Mesothelial cell of epicardium (in vitro differentiated cells): ENCODE measurements at regions not wholly inside any gene's neighbourhood (a gene's known extent, or its start where the extent isn't known, plus 50 kb on each side); places are given as distances from the start of the nearest gene placed in this dataset.
A peak's percentile ranks its signal among the peaks of the same experiment; 100 is the strongest.

ENCODE experiments used
- DNase-seq, 2 experiments: peaks; one replicate each; pipeline ENCODE4 v3.0.0; 2021; ENCODE audit warnings: low spot score in 2 of 2; ENCODE audit not compliant: unreplicated experiment in 2 of 2
- H3K27ac Mint-ChIP-seq: 2 replicates; pipeline ENCODE4 v1.8.0; 2021; ENCODE audit warnings: mixed read lengths
- H3K27me3 Mint-ChIP-seq: 2 replicates; pipeline ENCODE4 v1.8.0; 2021; ENCODE audit warnings: low read depth, mixed read lengths
- H3K36me3 Mint-ChIP-seq: 2 replicates; pipeline ENCODE4 v1.8.0; 2021; ENCODE audit warnings: mixed read lengths
- H3K4me1 Mint-ChIP-seq: 2 replicates; pipeline ENCODE4 v1.8.0; 2021; ENCODE audit warnings: mixed read lengths
- H3K4me3 Mint-ChIP-seq: 2 replicates; pipeline ENCODE4 v1.8.0; 2021; ENCODE audit warnings: mild to moderate bottlenecking, moderate library complexity, mixed read lengths
- H3K9me3 Mint-ChIP-seq: 2 replicates; pipeline ENCODE4 v1.8.0; 2021; ENCODE audit warnings: mixed read lengths
- TF ChIP-seq, protein P1 (sequence below): fragments of 200-600 bp; sonication (generic); IDR thresholded peaks from one replicate; pipeline ENCODE4 v1.5.0; 2021; ENCODE audit warnings: antibody characterized with exemption; ENCODE audit not compliant: unreplicated experiment

DNA sequence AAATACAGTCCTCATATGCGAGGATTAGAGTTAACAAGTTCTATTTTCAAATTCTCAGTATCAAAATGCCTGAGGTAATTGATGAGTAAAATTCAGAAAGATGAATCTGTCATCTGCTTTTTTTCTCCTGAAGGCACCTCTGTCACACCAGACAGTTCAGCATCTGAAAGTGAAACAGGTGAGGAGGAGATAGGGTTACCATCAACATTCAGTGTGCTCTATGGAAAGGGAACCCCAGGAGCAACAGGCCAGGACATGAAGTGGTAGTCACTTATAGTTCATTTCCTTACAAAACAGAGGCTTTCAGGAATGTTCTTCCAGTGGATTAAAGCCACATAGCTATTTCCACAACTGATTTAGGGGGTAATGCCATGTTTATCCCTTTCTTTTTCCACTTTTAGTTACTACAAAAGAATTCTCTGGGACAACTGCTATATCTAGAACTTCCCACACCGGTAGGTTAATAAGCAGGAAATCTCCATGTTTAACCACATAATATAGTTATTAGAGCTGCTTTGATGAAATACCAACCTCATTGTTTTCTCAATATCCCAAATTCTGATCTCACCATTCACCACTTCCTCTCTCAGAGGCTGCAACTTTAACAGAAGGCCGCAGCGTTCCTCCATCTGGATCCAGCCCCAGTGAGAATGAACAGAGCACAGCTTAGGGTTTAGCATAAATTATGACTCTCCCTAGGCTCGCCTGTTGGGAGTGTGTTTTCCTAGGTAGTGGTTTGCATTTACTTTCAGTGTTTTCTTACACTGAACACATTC lies 177.0 kb upstream of the CNTN1 start:
- DNase-seq: no peak
- H3K27ac Mint-ChIP-seq: peak overlapping the region; percentile 8

DNA sequence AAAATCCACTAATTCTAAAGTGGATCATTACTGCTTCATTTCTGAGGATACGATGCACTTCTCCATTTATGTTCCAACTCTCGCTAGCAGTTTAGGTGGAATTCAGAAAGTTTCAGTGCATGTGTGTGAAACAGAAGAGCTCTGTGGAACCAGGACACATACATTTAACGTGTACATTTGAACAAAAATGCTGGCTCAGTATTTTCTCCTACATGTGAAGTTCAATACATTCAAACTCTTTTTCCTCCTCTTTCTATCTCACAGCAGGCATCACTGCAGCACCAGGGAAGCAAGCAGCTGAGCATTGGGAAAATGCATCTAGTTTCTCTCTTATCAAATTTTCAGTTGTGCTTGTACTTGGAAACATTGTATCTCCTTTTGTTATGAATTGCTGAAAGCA lies 169.4 kb upstream of the CNTN1 start:
- H3K36me3 Mint-ChIP-seq: no peaks in the 10 kb centered on the region
- H3K27me3 Mint-ChIP-seq: no peaks in the 10 kb centered on the region
- no peak overlapping the region for H3K4me3 Mint-ChIP-seq
- no peak overlapping the region for H3K27ac Mint-ChIP-seq
- TF ChIP-seq, protein P1, sequence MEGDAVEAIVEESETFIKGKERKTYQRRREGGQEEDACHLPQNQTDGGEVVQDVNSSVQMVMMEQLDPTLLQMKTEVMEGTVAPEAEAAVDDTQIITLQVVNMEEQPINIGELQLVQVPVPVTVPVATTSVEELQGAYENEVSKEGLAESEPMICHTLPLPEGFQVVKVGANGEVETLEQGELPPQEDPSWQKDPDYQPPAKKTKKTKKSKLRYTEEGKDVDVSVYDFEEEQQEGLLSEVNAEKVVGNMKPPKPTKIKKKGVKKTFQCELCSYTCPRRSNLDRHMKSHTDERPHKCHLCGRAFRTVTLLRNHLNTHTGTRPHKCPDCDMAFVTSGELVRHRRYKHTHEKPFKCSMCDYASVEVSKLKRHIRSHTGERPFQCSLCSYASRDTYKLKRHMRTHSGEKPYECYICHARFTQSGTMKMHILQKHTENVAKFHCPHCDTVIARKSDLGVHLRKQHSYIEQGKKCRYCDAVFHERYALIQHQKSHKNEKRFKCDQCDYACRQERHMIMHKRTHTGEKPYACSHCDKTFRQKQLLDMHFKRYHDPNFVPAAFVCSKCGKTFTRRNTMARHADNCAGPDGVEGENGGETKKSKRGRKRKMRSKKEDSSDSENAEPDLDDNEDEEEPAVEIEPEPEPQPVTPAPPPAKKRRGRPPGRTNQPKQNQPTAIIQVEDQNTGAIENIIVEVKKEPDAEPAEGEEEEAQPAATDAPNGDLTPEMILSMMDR: no peak
- H3K9me3 Mint-ChIP-seq: no peaks in the 10 kb centered on the region
- H3K4me1 Mint-ChIP-seq: no peaks in the 10 kb centered on the region
- DNase-seq: no peak

More for the DNA sequence above, 177.0 kb upstream of the CNTN1 start:
- Mint-ChIP-seq H3K4me1 (peaks cover 2% of the 10 kb centered on the region), H3K27me3 (no peaks in the 10 kb centered on the region), H3K4me3 (no peak overlapping the region), H3K9me3 (no peaks in the 10 kb centered on the region), H3K36me3 (no peaks in the 10 kb centered on the region)
- TF ChIP-seq, protein P1: no peak

DNA sequence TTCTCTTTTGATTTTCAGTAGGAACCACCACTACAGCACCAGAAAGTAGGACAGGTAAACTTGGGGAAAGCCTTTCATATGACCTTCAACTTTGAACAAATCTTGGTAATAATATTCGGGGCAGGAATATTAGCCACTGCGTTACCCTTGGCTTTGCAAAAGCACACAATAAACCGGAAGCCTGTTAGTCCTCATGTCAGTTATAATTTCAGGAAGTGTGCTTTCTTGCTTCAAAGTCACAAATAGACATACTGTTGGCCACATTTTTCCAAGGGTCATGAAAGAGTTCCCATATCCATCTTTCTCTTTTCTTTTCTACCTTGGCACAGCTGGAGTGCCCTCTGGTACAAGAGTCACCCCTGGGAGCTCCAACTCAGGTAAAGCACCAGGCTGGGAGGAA lies 167.2 kb upstream of the CNTN1 start:
- Mint-ChIP-seq H3K27me3 (no peaks in the 10 kb centered on the region), H3K36me3 (no peaks in the 10 kb centered on the region), H3K4me3 (no peak overlapping the region), H3K9me3 (peaks cover 3% of the 10 kb centered on the region), H3K27ac (no peak overlapping the region), H3K4me1 (no peaks in the 10 kb centered on the region)
- DNase-seq: no peak
- TF ChIP-seq, protein P1: no peak

DNA sequence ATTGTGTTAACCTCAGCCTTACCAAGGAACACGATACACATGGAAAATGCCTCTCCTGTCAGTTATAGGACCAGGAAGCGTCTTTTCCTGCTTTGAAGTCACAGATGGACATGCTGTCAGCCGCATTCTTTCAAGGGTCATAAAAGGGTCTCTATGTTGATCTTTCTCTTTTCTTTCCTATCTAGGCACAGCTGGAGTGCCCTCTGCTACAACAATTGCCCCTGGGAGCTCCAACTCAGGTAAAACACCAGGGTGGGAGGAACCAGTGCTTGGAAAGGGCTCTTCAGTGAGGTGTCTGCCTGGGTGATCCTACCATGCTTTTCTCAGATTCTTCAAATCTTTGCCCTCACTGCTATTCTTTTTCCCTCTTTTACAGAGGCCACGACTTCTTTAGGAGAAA lies 157.4 kb upstream of the CNTN1 start:
- Mint-ChIP-seq H3K27me3 (no peaks in the 10 kb centered on the region), H3K4me3 (no peak overlapping the region), H3K36me3 (peaks cover 2% of the 10 kb centered on the region), H3K27ac (no peak overlapping the region), H3K4me1 (no peaks in the 10 kb centered on the region), H3K9me3 (peaks cover 17% of the 10 kb centered on the region)
- TF ChIP-seq, protein P1: no peak
- no peak for DNase-seq

DNA sequence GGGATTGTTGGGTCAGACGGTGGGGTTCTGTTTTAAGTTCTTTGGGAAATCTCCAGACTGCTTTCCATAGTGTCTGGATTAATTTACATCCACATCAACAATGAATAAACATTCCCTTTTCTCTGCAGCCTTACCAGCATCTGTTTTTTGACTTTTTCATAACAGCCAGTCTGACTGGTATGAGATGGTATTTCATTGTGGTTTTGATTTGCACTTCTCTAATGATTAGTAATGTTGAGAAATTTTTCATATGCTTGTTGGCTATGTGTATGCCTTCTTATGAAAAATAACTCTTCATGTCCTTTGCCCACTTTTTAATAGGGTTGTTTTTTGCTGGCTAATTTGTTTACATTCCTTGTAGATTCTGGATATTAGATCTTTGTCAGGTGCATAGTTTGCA lies 140.8 kb upstream of the CNTN1 start:
- Mint-ChIP-seq H3K36me3 (no peaks in the 10 kb centered on the region), H3K27ac (no peak overlapping the region), H3K9me3 (peaks cover 23% of the 10 kb centered on the region), H3K4me1 (no peaks in the 10 kb centered on the region), H3K27me3 (no peaks in the 10 kb centered on the region), H3K4me3 (no peak overlapping the region)
- no peak for DNase-seq
- TF ChIP-seq, protein P1: no peak
